OCI-LY3 (cell line): ENCODE measurements at regions not wholly inside any gene's neighbourhood (a gene's known extent, or its start where the extent isn't known, plus 50 kb on each side); places are given as distances from the start of the nearest gene placed in this dataset.

ENCODE experiments used
- H2AFZ ChIP-seq: fragments of 200-600, 300-600 bp; shearing (Covaris generic); 2 replicates; pipeline ENCODE4 v1.6.0; 2014; ENCODE audit warnings: antibody characterized with exemption, low read depth, low read length
- H3K27ac ChIP-seq: fragments of 200-600, 300-600 bp; sonication (generic); 2 replicates; pipeline ENCODE4 v1.5.1; 2014; ENCODE audit warnings: mild to moderate bottlenecking, low read length, moderate library complexity, mixed read lengths
- H3K27me3 ChIP-seq: fragments of 200-600, 300-600 bp; sonication (generic); 2 replicates; pipeline ENCODE4 v1.6.1; 2014; ENCODE audit warnings: low read depth, low read length, mixed read lengths
- H3K36me3 ChIP-seq: fragments of 200-600, 300-600 bp; sonication (generic); replicated peaks from 2 replicates; pipeline ENCODE3; 2014; ENCODE audit warnings: low read depth, low read length, mixed read lengths
- H3K4me1 ChIP-seq: fragments of 300-600, 200-600 bp; sonication (generic); 2 replicates; pipeline ENCODE4 v1.6.1; 2014; ENCODE audit warnings: low read length, mixed read lengths
- H3K4me2 ChIP-seq: fragments of 200-600, 300-600 bp; sonication (generic); 2 replicates; pipeline ENCODE4 v1.6.1; 2014; ENCODE audit warnings: low read length, mixed read lengths
- H3K4me3 ChIP-seq: fragments of 300-600, 200-600 bp; sonication (generic); 2 replicates; pipeline ENCODE4 v1.5.1; 2014; ENCODE audit warnings: antibody characterized with exemption, mild to moderate bottlenecking, low read length, moderate library complexity
- H3K79me2 ChIP-seq: fragments of 300-600, 200-600 bp; shearing (Covaris generic); 2 replicates; pipeline ENCODE4 v1.6.1; 2014; ENCODE audit warnings: mild to moderate bottlenecking, low read length, mixed read lengths
- H3K9ac ChIP-seq: fragments of 300-600, 200-600 bp; shearing (Covaris generic); 2 replicates; pipeline ENCODE4 v1.6.0; 2014; ENCODE audit warnings: mild to moderate bottlenecking, low read length, moderate library complexity
- H3K9me3 ChIP-seq: fragments of 200-600, 300-600 bp; shearing (Covaris generic); 2 replicates; pipeline ENCODE4 v1.6.1; 2014; ENCODE audit warnings: low read length, mixed read lengths; ENCODE audit not compliant: insufficient read depth
- H4K20me1 ChIP-seq: fragments of 200-600, 300-600 bp; sonication (generic); 2 replicates; pipeline ENCODE4 v1.6.1; 2016; ENCODE audit warnings: low read length, mixed read lengths; ENCODE audit not compliant: insufficient read depth
- CTCF ChIP-seq: fragments of 200-600, 300-600 bp; sonication (generic); IDR thresholded peaks from 2 replicates; pipeline ENCODE4 v1.5.1; 2014; ENCODE audit warnings: antibody characterized with exemption, low read length, low read depth
- EZH2phosphoT487 ChIP-seq: fragments of 200-600 bp; shearing (Covaris generic); IDR thresholded peaks from 2 replicates; pipeline ENCODE4 v1.6.1; 2018; ENCODE audit warnings: antibody characterized with exemption, mixed run types, low read depth

GRCh38 chr7:136728945-136729344 lies 139.5 kb upstream of the CHRM2 start:
- no peaks in the 10 kb centered on the region for H4K20me1 ChIP-seq
- TF ChIP-seq CTCF (no peak), EZH2phosphoT487 (no peak)
- no peaks in the 10 kb centered on the region for H3K27me3 ChIP-seq
- no peak overlapping the region for H3K4me3 ChIP-seq
- H3K4me1 ChIP-seq = no peaks in the 10 kb centered on the region
- H3K9me3 ChIP-seq = no peaks in the 10 kb centered on the region
- no peak overlapping the region for H2AFZ ChIP-seq
- no peaks in the 10 kb centered on the region for H3K79me2 ChIP-seq
- no peak overlapping the region for H3K9ac ChIP-seq
- no peak overlapping the region for H3K4me2 ChIP-seq
- H3K27ac ChIP-seq = no peak overlapping the region
- H3K36me3 ChIP-seq = no peaks in the 10 kb centered on the region

- Histone ChIP-seq H2AFZ (no peak overlapping the region), H3K27ac (no peak overlapping the region), H3K4me1 (no peaks in the 10 kb centered on the region), H3K36me3 (no peaks in the 10 kb centered on the region), H3K4me3 (no peak overlapping the region), H3K9ac (no peak overlapping the region), H4K20me1 (no peaks in the 10 kb centered on the region), H3K27me3 (no peaks in the 10 kb centered on the region), H3K9me3 (no peaks in the 10 kb centered on the region), H3K4me2 (no peak overlapping the region), H3K79me2 (no peaks in the 10 kb centered on the region)
- TF ChIP-seq EZH2phosphoT487 (no peak), CTCF (no peak)
These were observed 142.0 kb upstream of the CHRM2 start for GRCh38 chr7:136726460-136726859.

- TF ChIP-seq CTCF = no peak
- TF ChIP-seq EZH2phosphoT487 = no peak
- no peaks in the 10 kb centered on the region for H3K79me2 ChIP-seq
- no peak overlapping the region for H3K9ac ChIP-seq
- no peak overlapping the region for H3K4me2 ChIP-seq
- H3K27me3 ChIP-seq = no peaks in the 10 kb centered on the region
- no peaks in the 10 kb centered on the region for H3K9me3 ChIP-seq
- H2AFZ ChIP-seq = no peak overlapping the region
- no peaks in the 10 kb centered on the region for H4K20me1 ChIP-seq
- no peaks in the 10 kb centered on the region for H3K4me1 ChIP-seq
- H3K27ac ChIP-seq = no peak overlapping the region
- no peak overlapping the region for H3K4me3 ChIP-seq
- no peaks in the 10 kb centered on the region for H3K36me3 ChIP-seq
These were observed 150.4 kb upstream of the CHRM2 start for GRCh38 chr7:136717910-136718557.

GRCh38 chr7:136714062-136714461 lies 154.4 kb upstream of the CHRM2 start:
- Histone ChIP-seq H3K9me3 (no peaks in the 10 kb centered on the region), H3K9ac (no peak overlapping the region), H3K4me3 (no peak overlapping the region), H3K36me3 (no peaks in the 10 kb centered on the region), H3K4me1 (no peaks in the 10 kb centered on the region), H4K20me1 (no peaks in the 10 kb centered on the region), H2AFZ (no peak overlapping the region), H3K27ac (no peak overlapping the region), H3K27me3 (no peaks in the 10 kb centered on the region), H3K79me2 (no peaks in the 10 kb centered on the region), H3K4me2 (no peak overlapping the region)
- TF ChIP-seq EZH2phosphoT487 = no peak
- TF ChIP-seq CTCF = no peak
